ENCODE measurements at regions not wholly inside any gene's neighbourhood (a gene's known extent, or its start where the extent isn't known, plus 50 kb on each side); places are given as distances from the start of the nearest gene placed in this dataset.

GRCh38 chr5:174236070-174236469 lies 190.6 kb downstream of the NSG2 start:
- no peak overlapping the region for H3K27ac ChIP-seq
- H3K79me2 ChIP-seq = no peaks in the 10 kb centered on the region

GRCh38 chr5:174239718-174240117 lies 194.2 kb downstream of the NSG2 start:
- Histone ChIP-seq H3K4me1 (ENCODE audit: insufficient read depth) (no peaks in the 10 kb centered on the region), H3K4me3 (no peak overlapping the region), H4K20me1 (ENCODE audit: insufficient read depth, poor library complexity, severe bottlenecking) (no peaks in the 10 kb centered on the region), H2AFZ (no peak overlapping the region), H3K9me2 (replicated peaks; ENCODE audit: insufficient read depth) (no peaks in the 10 kb centered on the region), H3K36me3 (replicated peaks; ENCODE audit: insufficient read depth, low read depth) (no peaks in the 10 kb centered on the region), H3K27me3 (peaks cover 4% of the 10 kb centered on the region), H3K27ac (no peak overlapping the region), H3K4me2 (no peak overlapping the region), H3K79me2 (no peaks in the 10 kb centered on the region), H3K9me3 (ENCODE audit: low read depth) (peaks cover 4% of the 10 kb centered on the region)
- 83% methylated on average over 4 of the region's 4 CpGs for WGBS (ENCODE audit: low lambda C conversion rate, missing lambda C conversion rate)
- no peak for TF ChIP-seq CTCF (IDR thresholded peaks at IDR 0.05; ENCODE audit: poor library complexity)
- TF ChIP-seq EZH2 (IDR thresholded peaks at IDR 0.05; ENCODE audit: borderline replicate concordance) = no peak
- no peak for TF ChIP-seq EZH2phosphoT487 (IDR thresholded peaks at IDR 0.05; ENCODE audit: low read depth, severe bottlenecking, unreplicated experiment)
- DNase-seq (ENCODE audit: low spot score) = no peak

More at GRCh38 chr5:174236070-174236469, 190.6 kb downstream of the NSG2 start:
- H3K9me3 ChIP-seq (ENCODE audit: low read depth) = peaks cover 4% of the 10 kb centered on the region
- peaks cover 4% of the 10 kb centered on the region for H3K27me3 ChIP-seq
- H3K36me3 ChIP-seq (replicated peaks; ENCODE audit: insufficient read depth, low read depth) = no peaks in the 10 kb centered on the region
- peaks cover 3% of the 10 kb centered on the region for H3K4me1 ChIP-seq (ENCODE audit: insufficient read depth)
- DNase-seq (ENCODE audit: low spot score) = no peak
- 69% methylated on average over 5 of the region's 5 CpGs for WGBS (ENCODE audit: low lambda C conversion rate, missing lambda C conversion rate)
- H3K4me2 ChIP-seq = no peak overlapping the region
- no peaks in the 10 kb centered on the region for H4K20me1 ChIP-seq (ENCODE audit: insufficient read depth, poor library complexity, severe bottlenecking)
- no peak overlapping the region for H3K4me3 ChIP-seq
- no peak overlapping the region for H2AFZ ChIP-seq
- no peak for TF ChIP-seq EZH2phosphoT487 (IDR thresholded peaks at IDR 0.05; ENCODE audit: low read depth, severe bottlenecking, unreplicated experiment)
- no peak for TF ChIP-seq EZH2 (IDR thresholded peaks at IDR 0.05; ENCODE audit: borderline replicate concordance)
- TF ChIP-seq CTCF (IDR thresholded peaks at IDR 0.05; ENCODE audit: poor library complexity) = no peak
- no peaks in the 10 kb centered on the region for H3K9me2 ChIP-seq (replicated peaks; ENCODE audit: insufficient read depth)

- Histone ChIP-seq H3K27me3 (no peaks in the 10 kb centered on the region), H3K4me1 (ENCODE audit: insufficient read depth) (peaks cover 6% of the 10 kb centered on the region), H2AFZ (no peak overlapping the region), H3K79me2 (no peaks in the 10 kb centered on the region), H3K27ac (no peak overlapping the region), H3K4me2 (no peak overlapping the region), H3K9me2 (replicated peaks; ENCODE audit: insufficient read depth) (no peaks in the 10 kb centered on the region), H3K36me3 (replicated peaks; ENCODE audit: insufficient read depth, low read depth) (no peaks in the 10 kb centered on the region), H4K20me1 (ENCODE audit: insufficient read depth, poor library complexity, severe bottlenecking) (no peaks in the 10 kb centered on the region), H3K4me3 (no peak overlapping the region), H3K9me3 (ENCODE audit: low read depth) (peaks cover 4% of the 10 kb centered on the region)
- no peak for DNase-seq (ENCODE audit: low spot score)
- 75% methylated on average over 3 of the region's 3 CpGs for WGBS (ENCODE audit: low lambda C conversion rate, missing lambda C conversion rate)
- TF ChIP-seq EZH2phosphoT487 (IDR thresholded peaks at IDR 0.05; ENCODE audit: low read depth, severe bottlenecking, unreplicated experiment) (no peak), EZH2 (IDR thresholded peaks at IDR 0.05; ENCODE audit: borderline replicate concordance) (no peak), CTCF (IDR thresholded peaks at IDR 0.05; ENCODE audit: poor library complexity) (no peak)
These were observed 197.1 kb downstream of the NSG2 start for GRCh38 chr5:174242573-174242972.

GRCh38 chr5:174243904-174244303 lies 198.4 kb downstream of the NSG2 start:
- Histone ChIP-seq H3K9me2 (replicated peaks; ENCODE audit: insufficient read depth) (no peaks in the 10 kb centered on the region), H3K79me2 (no peaks in the 10 kb centered on the region), H3K27ac (no peak overlapping the region), H4K20me1 (ENCODE audit: insufficient read depth, poor library complexity, severe bottlenecking) (no peaks in the 10 kb centered on the region), H3K27me3 (no peaks in the 10 kb centered on the region), H3K4me3 (no peak overlapping the region), H3K36me3 (replicated peaks; ENCODE audit: insufficient read depth, low read depth) (no peaks in the 10 kb centered on the region), H3K9me3 (ENCODE audit: low read depth) (peaks cover 4% of the 10 kb centered on the region), H3K4me2 (no peak overlapping the region), H2AFZ (no peak overlapping the region), H3K4me1 (ENCODE audit: insufficient read depth) (peaks cover 6% of the 10 kb centered on the region)
- TF ChIP-seq EZH2 (IDR thresholded peaks at IDR 0.05; ENCODE audit: borderline replicate concordance) (no peak), CTCF (IDR thresholded peaks at IDR 0.05; ENCODE audit: poor library complexity) (no peak), EZH2phosphoT487 (IDR thresholded peaks at IDR 0.05; ENCODE audit: low read depth, severe bottlenecking, unreplicated experiment) (no peak)
- 84% methylated on average over 2 of the region's 2 CpGs for WGBS (ENCODE audit: low lambda C conversion rate, missing lambda C conversion rate)
- no peak for DNase-seq (ENCODE audit: low spot score)
